NCI-H446 treated with DMSO at 0.1 percent for 48 hours (cell line): ENCODE measurements at regions not wholly inside any gene's neighbourhood (a gene's known extent, or its start where the extent isn't known, plus 50 kb on each side); places are given as distances from the start of the nearest gene placed in this dataset.

Source experiments
- DNase-seq: peaks from one replicate; lab custom pipeline; 2025; lab: John Stamatoyannopoulos, UW

DNA sequence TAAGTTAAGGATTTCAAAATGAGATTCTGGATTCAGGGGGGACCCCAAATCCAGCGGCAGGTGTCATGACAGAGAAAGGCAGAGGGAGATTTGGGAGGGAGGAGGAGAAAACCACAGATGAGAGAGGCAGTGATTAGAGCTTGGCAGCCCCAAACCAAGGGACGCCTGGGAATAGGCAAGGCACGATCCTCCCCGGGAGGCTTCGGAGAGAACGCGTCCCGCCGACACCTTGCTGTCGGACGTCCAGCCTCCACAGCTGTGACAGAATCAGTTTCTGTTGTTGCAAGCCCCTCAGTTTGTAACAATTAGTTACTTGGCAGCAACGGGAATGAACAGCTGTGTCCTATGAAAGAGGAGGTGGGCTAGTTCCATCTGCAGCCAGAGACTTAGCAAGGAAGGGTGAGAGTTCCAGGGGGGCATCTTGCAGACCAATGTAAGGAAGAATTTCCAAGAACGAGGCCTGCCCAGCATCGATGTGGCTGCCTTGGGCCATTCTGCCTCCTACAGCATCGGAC, 110.7 kb upstream of the SDK2 start:
- DNase-seq: no peak

DNA sequence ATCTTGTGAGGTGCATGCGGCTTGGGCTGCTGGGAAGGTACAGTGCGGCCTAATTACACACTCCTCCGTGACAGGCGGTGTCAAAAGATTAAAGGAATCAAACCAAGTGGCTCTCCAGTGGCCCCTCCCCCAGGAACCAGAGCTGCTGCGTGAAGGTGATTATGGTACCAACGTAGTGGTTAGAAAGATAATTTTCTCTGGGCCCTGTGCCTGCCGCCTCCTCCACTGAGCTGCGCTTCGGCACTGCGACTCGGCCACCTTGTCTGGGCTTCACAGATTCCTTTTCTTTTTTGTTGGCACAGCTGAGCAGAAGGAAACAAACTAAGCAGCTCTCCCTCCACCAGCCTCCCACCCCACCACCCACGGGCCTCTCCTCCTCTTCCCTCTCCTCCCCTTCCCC, 113.2 kb upstream of the SDK2 start:
- no peak for DNase-seq

- DNase-seq: no peak
Observed at GRCh38 chr17:73758245-73758644, 114.0 kb upstream of the SDK2 start.

DNA sequence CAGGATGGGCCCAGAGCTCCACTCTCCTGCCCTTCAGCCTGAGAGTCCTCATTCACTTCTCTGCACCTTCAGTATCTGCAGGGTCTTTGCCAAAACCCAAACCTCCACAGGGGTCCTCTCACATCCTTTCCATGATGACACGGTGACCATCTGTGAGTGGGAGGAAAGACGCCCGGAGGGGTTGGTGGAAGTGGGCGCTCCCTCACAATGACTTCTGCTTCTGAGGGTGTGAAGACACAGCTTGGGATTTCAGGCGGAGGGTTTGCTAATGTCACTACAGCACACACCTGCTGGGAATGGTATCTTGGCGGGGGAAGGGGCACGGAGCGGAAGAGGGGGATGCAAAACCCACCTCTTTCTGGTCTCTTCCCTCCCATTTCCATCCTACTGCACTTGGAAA, 115.1 kb upstream of the SDK2 start:
- DNase-seq: no peak

DNA sequence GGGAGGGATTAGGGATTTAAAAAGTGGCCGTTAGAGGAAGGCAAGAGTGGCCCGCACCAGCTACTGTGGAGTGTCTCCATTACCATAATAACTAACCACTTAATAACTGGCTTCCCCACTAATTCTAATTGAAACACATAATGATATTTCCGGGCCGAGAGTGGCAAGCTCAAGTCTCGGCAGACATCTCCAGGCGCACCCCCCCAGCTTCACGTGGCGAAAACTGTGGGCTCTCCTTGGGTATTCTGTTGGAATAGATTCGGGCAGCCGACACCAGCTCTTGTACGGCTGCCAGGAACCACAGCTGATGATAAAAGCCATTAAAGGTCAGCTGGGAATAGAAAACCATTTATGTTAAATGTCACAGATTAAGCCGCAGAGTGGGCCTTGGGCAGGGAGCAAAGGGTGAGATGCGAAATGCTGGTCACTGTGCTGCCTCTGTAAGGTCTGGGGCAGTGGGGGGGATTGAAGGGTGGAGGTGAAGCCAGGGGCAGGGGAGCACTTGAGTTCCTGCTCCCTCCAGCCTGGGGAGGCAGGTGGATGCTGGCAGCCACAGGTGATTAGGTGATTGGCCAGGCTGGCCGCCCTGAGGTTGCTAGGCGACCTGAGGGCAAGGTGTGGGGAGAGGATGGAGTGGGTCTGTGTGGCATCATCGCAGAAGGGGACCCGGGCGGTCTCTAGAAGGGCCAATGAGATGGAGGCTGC, 115.6 kb upstream of the SDK2 start:
- no peak for DNase-seq

DNA sequence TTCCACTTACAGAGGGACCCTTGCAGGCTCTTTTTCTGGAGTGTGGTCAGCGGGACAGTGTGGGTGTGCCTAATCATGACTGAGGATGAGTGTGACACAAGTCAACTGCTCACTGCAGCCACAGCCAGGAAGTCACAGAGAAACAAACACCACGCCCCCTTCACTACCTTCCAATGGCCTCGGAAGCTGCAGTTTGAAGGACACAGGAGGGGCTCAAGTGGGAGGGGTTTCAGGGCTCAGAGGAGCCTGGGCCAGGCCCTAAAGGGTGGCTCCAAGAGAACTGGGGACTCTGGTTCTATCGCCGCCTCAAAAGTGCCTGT, 116.2 kb upstream of the SDK2 start:
- no peak for DNase-seq

GRCh38 chr17:73765824-73766563, 121.7 kb upstream of the SDK2 start:
- no peak for DNase-seq

GRCh38 chr17:73767696-73768095, 123.5 kb upstream of the SDK2 start:
- DNase-seq: no peak

DNA sequence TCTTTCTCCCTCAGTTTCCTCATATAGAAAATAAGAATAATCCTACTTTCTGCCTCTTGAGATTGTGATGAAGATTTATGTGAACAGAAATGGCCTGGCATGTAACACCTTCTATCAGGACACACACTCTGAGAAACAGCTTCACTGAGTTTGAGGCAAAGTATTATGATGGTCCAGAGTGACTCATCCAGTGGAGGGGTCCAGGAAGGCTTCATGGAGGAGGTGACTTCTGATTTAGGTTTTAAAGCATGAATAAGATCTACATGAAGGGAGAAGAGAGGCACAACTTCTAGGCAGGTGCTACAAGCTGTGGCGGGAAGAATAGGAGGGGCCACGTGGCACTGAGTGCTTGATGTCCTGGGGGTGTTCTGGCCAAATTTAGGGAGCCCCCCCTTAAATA, 124.4 kb upstream of the SDK2 start:
- DNase-seq: no peak

- no peak for DNase-seq
Observed at GRCh38 chr17:73769479-73769878, 125.2 kb upstream of the SDK2 start.

DNA sequence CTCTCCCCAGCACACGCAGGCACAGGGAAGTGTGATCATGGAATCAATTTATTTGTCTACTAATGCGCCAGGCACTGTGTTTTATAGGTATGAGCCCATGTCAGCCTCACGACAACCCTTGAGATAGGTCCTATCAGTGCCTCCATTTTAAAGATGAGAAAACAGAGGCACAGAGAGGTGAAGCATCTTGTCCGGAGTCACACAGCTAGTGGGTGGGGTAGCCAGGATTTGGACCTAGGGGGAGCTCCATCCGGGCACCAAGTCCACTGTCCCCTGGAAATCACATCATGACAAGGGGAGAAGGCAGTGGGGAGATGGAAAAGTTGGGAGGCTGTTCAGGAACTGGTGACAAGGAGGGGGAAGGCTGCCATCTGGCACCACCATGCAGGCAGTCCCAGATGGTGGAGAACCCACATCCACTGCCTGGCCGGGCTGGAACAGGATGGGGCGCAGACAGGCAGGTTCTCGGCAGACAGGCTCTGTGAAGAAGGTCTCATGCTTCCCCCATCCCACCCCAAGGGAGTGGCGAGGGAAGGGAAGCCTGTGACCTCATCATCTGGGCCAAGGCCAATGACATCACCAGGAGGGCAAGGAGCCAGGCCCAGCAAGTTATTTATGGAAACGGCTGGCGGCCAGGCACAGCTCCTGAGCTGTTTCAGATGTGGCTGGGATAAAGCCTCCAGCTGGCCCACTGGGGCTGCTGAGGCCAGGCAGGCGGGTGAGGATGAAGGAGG, 126.0 kb upstream of the SDK2 start:
- DNase-seq: peak; percentile 98

- DNase-seq: no peak
Observed at GRCh38 chr17:73770849-73771229, 126.6 kb upstream of the SDK2 start.

DNA sequence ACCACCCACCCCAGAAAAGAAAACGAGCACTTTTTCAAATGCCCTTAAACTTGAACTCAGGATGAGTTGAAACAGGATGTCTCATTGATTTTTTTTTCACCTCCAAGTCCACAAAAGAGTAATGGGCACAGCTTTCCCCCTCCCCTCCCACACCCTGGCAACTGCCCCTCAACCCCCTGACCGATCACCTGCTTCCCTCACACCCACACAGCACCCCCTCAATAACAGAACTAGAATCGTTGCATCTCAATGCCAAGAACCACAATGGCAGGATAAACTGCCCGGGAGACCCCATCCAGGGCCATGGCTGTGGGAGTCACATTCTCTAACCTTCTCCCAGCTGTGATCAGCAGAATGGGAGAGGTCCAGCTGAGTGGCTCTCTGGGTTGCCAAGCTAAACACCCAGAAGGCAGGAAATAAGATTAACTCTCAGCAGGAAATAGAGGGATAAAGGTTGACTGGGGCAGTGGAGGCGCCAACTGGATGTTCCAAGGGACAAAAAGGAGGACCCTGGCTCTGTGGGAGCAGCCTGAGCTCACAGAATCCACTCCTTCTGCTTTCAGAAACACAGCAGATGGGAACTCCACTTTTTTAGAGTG, 128.0 kb upstream of the SDK2 start:
- DNase-seq: no peak

- DNase-seq: peak; percentile 20
Observed at GRCh38 chr17:73773702-73774101, 129.5 kb upstream of the SDK2 start.

GRCh38 chr17:73774852-73775251, 130.6 kb upstream of the SDK2 start:
- no peak for DNase-seq

DNA sequence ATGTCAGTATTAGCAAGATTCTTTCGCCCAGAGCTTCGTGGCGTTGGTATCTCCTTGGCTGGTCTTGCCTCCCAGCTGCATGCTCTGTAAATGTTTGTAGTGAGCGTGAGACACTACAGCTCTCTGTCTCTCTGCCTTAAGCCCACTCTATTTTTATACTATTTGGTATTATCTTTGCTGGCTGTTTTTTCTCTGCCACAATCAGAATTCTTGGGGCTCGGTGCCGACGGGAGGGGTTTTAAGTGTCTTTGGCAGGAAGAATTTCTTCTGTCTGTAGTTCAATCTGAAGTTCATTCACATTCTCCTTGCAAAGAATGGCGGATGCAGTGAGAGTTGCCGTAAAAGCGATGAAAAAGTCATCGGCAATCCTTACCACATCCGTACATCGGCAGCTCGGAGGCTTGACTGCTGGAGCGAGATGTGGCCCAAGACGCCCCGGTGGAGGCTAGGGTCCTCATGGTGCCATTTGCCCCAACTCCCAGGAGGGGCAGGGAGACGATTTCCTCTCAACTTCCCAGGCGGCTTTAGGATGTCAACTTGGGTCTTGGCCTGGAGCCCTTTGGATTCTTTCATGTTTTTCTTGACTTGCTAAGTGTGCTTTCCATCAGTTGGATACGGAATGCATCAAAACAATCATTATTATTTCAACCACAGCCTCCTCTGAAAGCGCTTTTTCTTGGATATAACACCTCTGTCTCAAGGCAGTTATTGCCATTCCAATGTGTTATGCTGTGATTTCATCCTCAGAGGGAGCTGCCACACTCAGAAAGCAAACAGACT, 132.3 kb upstream of the SDK2 start:
- DNase-seq: no peak

DNA sequence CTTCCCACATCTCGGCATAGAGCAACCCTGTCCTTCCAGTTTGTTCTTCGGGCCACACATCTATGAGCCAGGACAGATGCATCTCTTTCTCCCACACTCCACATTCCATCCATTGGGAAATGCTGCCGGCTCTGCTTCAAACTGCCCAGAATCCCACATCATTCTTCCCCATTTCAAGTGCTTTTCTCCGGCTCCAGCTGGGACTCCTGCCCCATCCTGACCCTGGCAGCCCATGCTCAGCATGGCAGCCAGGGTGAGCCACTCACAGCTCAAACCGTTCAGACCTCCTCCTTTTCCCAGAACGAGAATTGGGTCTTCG, 132.8 kb upstream of the SDK2 start:
- DNase-seq: no peak

DNA sequence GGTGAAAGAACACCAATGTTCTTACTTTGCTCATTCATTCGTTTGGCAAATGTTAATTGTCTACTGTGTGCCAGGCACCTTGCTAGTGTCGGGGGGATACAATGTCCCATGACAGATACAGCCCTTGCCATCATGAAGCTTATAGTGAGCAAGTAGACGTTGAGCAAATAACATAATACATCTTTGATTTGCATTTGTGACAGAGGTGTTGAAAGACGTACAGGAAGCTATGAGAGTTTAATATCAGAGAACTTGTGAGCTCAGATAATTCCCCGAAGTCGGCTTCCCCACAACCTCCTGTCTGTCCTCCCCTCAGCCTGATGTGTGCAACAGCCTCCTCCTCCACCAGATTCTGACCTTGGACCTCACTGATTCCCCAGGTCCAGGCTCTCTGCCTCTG, 138.0 kb upstream of the SDK2 start:
- no peak for DNase-seq

- no peak for DNase-seq
Observed at GRCh38 chr17:73782641-73783381, 138.6 kb upstream of the SDK2 start.

GRCh38 chr17:73783382-73783766, 139.1 kb upstream of the SDK2 start:
- DNase-seq: no peak

DNA sequence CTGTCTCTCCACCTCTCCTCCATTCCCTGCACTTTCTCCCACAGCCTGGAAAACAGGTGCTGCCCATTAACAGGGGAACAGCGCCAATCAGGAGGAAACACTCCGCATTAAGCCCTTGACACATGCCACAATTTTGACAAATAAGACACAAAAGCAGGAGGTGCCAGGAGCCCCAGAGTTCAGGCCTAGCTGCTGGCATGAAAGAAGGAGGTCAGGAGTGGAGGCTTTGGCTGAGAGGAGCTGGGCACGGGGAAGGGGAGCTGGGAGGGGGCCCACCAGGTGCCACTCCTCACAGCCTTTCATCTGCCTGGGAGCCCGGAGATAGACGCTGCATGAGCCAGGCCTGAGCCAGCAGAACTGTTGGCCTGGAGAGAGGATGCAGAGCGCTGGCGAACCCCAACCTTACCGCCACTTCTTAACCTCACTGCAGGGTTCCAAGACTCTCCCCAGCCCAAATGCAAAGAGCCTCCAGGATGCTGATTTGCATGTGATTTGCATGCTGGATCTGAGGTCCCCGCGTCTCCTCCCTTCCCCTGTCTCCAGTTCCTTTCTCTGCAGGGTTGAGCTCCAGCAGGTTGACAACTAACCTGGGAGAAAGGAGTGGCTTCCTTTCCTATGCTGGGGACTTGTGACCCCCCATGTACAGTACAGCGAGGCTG, 139.8 kb upstream of the SDK2 start:
- no peak for DNase-seq
